ENCODE measurements at regions not wholly inside any gene's neighbourhood (a gene's known extent, or its start where the extent isn't known, plus 50 kb on each side); places are given as distances from the start of the nearest gene placed in this dataset.

- TF ChIP-seq, protein P1, sequence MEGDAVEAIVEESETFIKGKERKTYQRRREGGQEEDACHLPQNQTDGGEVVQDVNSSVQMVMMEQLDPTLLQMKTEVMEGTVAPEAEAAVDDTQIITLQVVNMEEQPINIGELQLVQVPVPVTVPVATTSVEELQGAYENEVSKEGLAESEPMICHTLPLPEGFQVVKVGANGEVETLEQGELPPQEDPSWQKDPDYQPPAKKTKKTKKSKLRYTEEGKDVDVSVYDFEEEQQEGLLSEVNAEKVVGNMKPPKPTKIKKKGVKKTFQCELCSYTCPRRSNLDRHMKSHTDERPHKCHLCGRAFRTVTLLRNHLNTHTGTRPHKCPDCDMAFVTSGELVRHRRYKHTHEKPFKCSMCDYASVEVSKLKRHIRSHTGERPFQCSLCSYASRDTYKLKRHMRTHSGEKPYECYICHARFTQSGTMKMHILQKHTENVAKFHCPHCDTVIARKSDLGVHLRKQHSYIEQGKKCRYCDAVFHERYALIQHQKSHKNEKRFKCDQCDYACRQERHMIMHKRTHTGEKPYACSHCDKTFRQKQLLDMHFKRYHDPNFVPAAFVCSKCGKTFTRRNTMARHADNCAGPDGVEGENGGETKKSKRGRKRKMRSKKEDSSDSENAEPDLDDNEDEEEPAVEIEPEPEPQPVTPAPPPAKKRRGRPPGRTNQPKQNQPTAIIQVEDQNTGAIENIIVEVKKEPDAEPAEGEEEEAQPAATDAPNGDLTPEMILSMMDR (IDR thresholded peaks at IDR 0.05; ENCODE audit: low read depth, low read length): no peak
- no peak for TF ChIP-seq EZH2phosphoT487 (IDR thresholded peaks at IDR 0.05; ENCODE audit: low read depth)
Measured at GRCh38 chr16:87051526-87052320, 265.5 kb downstream of the C16orf95 start.
